Adipocyte (in vitro differentiated cells): ENCODE measurements at regions not wholly inside any gene's neighbourhood (a gene's known extent, or its start where the extent isn't known, plus 50 kb on each side); places are given as distances from the start of the nearest gene placed in this dataset.
"Not testable (repeated sequence)": the region's sequence is repeated elsewhere in the genome, so short reads cannot be mapped to it uniquely, and the experiment has no call there.

Experiments
- DNase-seq: peaks from one replicate; pipeline ENCODE4 v3.0.0-alpha.2; 2015; ENCODE audit warnings: low read depth
- H3K27me3 ChIP-seq: replicated peaks from 2 replicates; pipeline ENCODE4 v1.7.0; 2013; ENCODE audit warnings: mild to moderate bottlenecking, low read length, moderate library complexity; ENCODE audit not compliant: control insufficient read depth, insufficient read depth
- H3K36me3 ChIP-seq: 2 replicates; pipeline ENCODE4 v1.7.0; 2013; ENCODE audit warnings: low read length, mild to moderate bottlenecking, moderate library complexity; ENCODE audit not compliant: control insufficient read depth, insufficient read depth, severe bottlenecking
- H3K4me1 ChIP-seq: 2 replicates; pipeline ENCODE4 v1.7.0; 2013; ENCODE audit warnings: mild to moderate bottlenecking, low read length, moderate library complexity; ENCODE audit not compliant: control insufficient read depth, insufficient read depth
- H3K4me3 ChIP-seq: 2 replicates; pipeline ENCODE4 v1.7.0; 2013; ENCODE audit warnings: mild to moderate bottlenecking, low read length, moderate library complexity
- H3K9ac ChIP-seq: 2 replicates; pipeline ENCODE4 v1.7.0; 2013; ENCODE audit warnings: mild to moderate bottlenecking, low read length, moderate library complexity
- H3K9me3 ChIP-seq: 2 replicates; pipeline ENCODE4 v1.7.0; 2013; ENCODE audit warnings: mild to moderate bottlenecking, low read length, moderate library complexity; ENCODE audit not compliant: control insufficient read depth

- Histone ChIP-seq H3K9ac (no peak overlapping the region), H3K27me3 (no peaks in the 10 kb centered on the region), H3K9me3 (no peaks in the 10 kb centered on the region), H3K4me1 (peaks cover 11% of the 10 kb centered on the region), H3K36me3 (no peaks in the 10 kb centered on the region), H3K4me3 (peak overlapping the region; percentile 63)
- peak; percentile 17 for DNase-seq
Measured at GRCh38 chr6:78615430-78615904, 251.9 kb upstream of the IRAK1BP1 start.

GRCh38 chr6:78618970-78619369 is 248.4 kb upstream of the IRAK1BP1 start:
- H3K36me3 ChIP-seq, result no peaks in the 10 kb centered on the region
- H3K4me3 ChIP-seq, result no peak overlapping the region
- H3K9me3 ChIP-seq, result no peaks in the 10 kb centered on the region
- no peaks in the 10 kb centered on the region for H3K27me3 ChIP-seq
- no peak overlapping the region for H3K9ac ChIP-seq
- peaks cover 11% of the 10 kb centered on the region for H3K4me1 ChIP-seq
- peak; percentile 8 for DNase-seq

DNA sequence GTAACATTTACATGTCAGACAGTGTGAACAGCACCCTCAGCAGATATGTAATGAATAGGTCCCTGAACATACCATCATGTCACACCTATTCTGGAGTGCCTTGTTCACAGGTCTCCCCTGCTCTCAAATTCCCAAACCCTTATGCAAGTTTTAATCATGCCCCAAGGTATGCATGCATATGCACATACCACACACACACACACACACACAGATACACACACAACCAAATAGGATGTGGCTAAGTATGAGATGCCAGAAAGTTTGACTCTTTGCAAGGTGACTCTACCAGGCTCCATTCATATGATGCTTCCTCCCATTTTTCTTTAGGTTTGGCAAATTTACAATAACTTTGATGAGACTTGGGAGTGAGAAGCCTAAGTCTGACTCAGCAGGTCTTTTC is 243.8 kb upstream of the IRAK1BP1 start:
- no peaks in the 10 kb centered on the region for H3K4me1 ChIP-seq
- no peaks in the 10 kb centered on the region for H3K36me3 ChIP-seq
- no peaks in the 10 kb centered on the region for H3K27me3 ChIP-seq
- no peaks in the 10 kb centered on the region for H3K9me3 ChIP-seq
- no peak for DNase-seq
- no peak overlapping the region for H3K9ac ChIP-seq
- no peak overlapping the region for H3K4me3 ChIP-seq

DNA sequence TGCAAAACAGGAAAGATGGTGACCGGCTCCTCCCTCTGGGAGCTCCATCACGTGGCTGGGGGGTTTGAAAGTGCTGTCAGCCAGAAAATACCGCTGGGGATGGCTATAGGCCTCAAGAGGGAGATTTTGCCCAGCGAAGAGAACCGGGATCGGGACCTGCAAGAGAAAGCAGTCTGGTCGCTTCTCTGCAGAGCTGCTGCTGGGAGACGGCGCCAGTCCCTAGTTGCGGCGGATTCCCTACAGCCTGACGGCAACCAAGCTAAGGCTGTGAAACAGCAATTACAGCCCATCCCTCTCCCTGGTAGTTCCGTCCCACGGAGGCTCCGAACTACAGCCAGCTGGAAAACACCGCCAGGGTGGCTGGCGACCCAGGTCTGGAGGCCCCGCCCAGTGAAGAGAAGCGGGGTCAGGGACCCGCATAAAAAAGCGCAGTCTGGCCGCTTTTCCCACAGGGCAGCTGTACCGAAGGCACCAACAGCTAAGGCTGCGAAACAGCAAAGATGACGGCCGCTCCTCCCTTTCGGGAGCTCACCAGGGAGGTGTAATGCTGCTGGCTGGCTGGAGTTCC is 238.1 kb upstream of the IRAK1BP1 start:
- Histone ChIP-seq H3K9me3 (no peaks in the 10 kb centered on the region), H3K9ac (peak overlapping the region; percentile 65), H3K36me3 (no peaks in the 10 kb centered on the region), H3K4me1 (no peaks in the 10 kb centered on the region), H3K4me3 (peak overlapping the region; percentile 77), H3K27me3 (no peaks in the 10 kb centered on the region)
- DNase-seq, result peak; percentile 37

- Histone ChIP-seq H3K9me3 (no peaks in the 10 kb centered on the region), H3K9ac (no peak overlapping the region), H3K36me3 (no peaks in the 10 kb centered on the region), H3K4me1 (no peaks in the 10 kb centered on the region), H3K27me3 (no peaks in the 10 kb centered on the region), H3K4me3 (peak overlapping the region; percentile 77)
- DNase-seq, result no peak
Measured at GRCh38 chr6:78629836-78630235, 237.5 kb upstream of the IRAK1BP1 start.

GRCh38 chr6:78631976-78632375 is 235.4 kb upstream of the IRAK1BP1 start:
- H3K9ac ChIP-seq, result no peak overlapping the region
- no peaks in the 10 kb centered on the region for H3K9me3 ChIP-seq
- no peaks in the 10 kb centered on the region for H3K27me3 ChIP-seq
- no peak overlapping the region for H3K4me3 ChIP-seq
- H3K4me1 ChIP-seq, result no peaks in the 10 kb centered on the region
- H3K36me3 ChIP-seq, result no peaks in the 10 kb centered on the region
- DNase-seq, result no peak

DNA sequence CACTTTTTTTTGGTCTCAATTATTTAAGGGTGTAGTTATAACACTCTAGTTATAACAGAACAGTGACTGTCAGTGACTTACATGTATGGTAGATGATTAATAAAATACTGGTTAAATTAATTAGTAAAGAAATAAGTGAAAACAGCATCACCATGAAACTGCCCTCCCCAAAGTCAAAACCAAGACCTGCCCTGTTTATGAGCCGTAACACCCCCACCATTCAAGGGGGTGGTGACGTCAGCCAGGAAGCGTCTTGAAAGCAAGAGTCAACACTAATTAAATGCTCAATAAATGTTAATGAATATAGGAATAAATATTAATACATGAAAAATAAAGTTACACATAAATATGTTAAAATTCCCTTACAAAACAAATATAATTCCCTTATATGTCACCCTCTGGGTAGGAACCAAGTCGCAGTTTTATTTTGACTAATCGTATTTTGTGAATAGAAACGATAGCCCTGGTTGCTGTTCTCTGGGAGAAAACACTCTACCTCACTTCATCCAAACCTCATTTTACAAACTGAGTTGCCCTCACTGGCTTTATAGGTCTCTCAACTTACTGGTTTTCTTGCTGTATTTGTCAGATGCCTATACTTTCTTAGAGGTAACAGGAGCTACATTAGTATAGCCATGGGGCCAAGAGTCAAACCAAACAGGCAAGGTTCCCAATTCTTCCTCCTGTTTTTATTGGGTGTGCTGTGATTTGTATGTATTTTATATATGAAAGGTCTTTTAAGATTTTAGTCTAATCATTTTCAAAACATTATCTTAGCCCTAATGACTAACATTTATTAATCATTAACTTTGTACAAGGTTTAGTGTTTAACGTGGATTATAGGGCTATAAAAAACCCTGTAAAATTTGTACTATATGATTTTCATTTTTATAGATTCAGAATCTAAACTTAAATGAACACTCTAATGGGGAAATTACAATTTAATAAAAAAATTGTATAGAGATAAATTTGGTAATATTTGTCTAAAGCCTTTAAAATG is 227.9 kb upstream of the IRAK1BP1 start:
- H3K4me3 ChIP-seq, result no peak overlapping the region
- no peaks in the 10 kb centered on the region for H3K4me1 ChIP-seq
- H3K36me3 ChIP-seq, result no peaks in the 10 kb centered on the region
- H3K27me3 ChIP-seq, result no peaks in the 10 kb centered on the region
- H3K9me3 ChIP-seq, result no peaks in the 10 kb centered on the region
- H3K9ac ChIP-seq, result no peak overlapping the region
- no peak for DNase-seq

DNA sequence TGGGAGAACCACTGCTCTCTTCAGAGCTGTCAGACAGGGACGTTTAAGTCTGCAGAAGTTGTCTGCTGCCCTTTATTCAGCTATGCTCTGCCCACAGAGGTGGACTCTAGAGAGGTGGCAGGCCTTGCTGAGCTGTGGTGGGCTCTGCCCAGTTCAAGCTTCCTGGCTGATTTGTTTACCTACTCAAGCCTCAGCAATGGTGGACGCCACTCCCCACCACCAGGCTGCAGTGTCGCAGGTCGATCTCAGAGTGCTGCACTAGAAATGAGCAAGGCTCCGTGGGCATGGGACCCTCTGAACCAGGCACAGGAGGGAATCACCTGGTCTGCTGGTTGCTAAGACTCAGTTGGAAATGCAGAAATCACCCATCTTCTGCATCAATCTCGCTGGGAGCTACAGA is 223.4 kb upstream of the IRAK1BP1 start:
- not testable (repeated sequence) for H3K36me3 ChIP-seq

DNA sequence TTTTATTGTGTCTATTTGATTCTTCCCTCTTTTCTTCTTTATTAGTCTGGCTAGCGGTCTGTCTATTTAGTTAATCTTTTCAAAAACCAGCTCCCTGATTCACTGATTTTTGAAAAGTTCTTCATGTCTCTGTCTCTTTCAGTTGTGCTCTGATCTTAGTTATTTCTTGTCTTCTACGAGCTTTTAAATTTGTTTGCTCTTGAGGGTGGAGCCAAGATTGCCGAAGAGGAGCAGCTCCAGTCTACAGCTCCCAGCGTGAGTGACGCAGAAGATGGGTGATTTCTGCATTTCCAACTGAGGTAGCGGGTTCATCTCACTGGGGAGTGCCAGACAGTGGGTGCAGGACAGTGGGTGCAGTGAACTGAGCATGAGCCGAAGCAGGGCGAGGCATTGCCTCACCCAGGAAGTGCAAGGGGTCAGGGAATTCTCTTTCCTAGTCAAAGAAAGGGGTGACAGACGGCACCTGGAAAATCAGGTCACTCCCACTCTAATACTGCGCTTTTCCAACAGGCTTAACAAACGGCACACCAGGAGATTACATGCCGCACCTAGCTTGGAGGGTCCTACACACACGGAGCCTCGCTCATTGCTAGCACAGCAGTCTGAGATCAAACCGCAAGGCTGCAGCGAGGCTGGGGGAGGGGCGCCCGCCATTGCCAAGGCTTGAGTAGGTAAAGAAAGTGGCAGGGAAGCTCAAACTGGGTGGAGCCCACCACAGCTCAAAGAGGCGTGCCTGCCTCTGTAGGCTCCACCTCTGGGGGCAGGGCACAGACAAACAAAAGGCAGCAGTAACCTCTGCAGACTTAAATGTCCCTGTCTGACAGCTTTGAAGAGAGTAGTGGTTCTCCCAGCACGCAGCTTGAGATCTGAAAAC is 220.6 kb upstream of the IRAK1BP1 start:
- not testable (repeated sequence) for DNase-seq, H3K9me3 ChIP-seq, H3K9ac ChIP-seq, H3K36me3 ChIP-seq, H3K27me3 ChIP-seq, H3K4me3 ChIP-seq, H3K4me1 ChIP-seq

More for the DNA sequence above, 223.4 kb upstream of the IRAK1BP1 start:
- DNase-seq, H3K9ac ChIP-seq, H3K27me3 ChIP-seq, H3K9me3 ChIP-seq, H3K4me1 ChIP-seq, H3K4me3 ChIP-seq: not testable (repeated sequence)

DNA sequence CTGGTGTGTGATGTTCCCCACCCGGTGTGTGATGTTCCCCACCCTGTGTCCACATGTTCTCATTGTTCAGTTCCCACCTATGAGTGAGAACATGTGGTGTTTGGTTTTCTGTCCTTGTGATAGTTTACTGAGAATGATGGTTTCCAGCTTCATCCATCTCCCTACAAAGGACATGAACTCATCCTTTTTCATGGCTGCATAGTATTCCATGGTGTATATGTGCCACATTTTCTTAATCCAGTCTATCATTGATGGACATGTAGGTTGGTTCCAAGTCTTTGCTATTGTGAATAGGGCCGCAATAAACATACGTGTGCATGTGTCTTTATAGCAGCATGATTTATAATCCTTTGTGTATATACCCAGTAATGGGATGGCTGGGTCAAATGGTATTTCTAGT is 201.5 kb upstream of the IRAK1BP1 start:
- not testable (repeated sequence) for H3K36me3 ChIP-seq, H3K9ac ChIP-seq, DNase-seq, H3K4me1 ChIP-seq, H3K27me3 ChIP-seq, H3K4me3 ChIP-seq, H3K9me3 ChIP-seq

- Histone ChIP-seq H3K9ac (no peak overlapping the region), H3K27me3 (no peaks in the 10 kb centered on the region), H3K4me3 (no peak overlapping the region), H3K9me3 (no peaks in the 10 kb centered on the region), H3K36me3 (no peaks in the 10 kb centered on the region), H3K4me1 (no peaks in the 10 kb centered on the region)
- no peak for DNase-seq
Measured at GRCh38 chr6:78666764-78667163, 200.6 kb upstream of the IRAK1BP1 start.
